Stimulated activated naive B cell treated with anti-CD40 and anti-IgM and Interleukin-4, amounts not matched to agents 10 μg/mL and 1 μg/mL and 100 μg/mL, for 72 hours (primary cell): ENCODE measurements at regions not wholly inside any gene's neighbourhood (a gene's known extent, or its start where the extent isn't known, plus 50 kb on each side); places are given as distances from the start of the nearest gene placed in this dataset.

Experiments
- ATAC-seq, 2 donors: fragments of 150-1000 bp; cut with Tn5 transposase; replicated peaks; 2 replicates each; pipeline ENCODE4 v1.10.0; 2021; ENCODE audit warnings: moderate library complexity in 1 of 2
- DNase-seq: peaks from one replicate; pipeline ENCODE4 v3.0.0; 2021
- H3K27ac Mint-ChIP-seq: one replicate; pipeline ENCODE4 v1.8.0; 2022; ENCODE audit warnings: mild to moderate bottlenecking, mixed read lengths
- H3K27me3 Mint-ChIP-seq, 2 donors: one replicate each; pipeline ENCODE4 v1.8.0; 2022; ENCODE audit warnings: mixed read lengths in 2 of 2
- H3K36me3 Mint-ChIP-seq, 2 donors: one replicate each; pipeline ENCODE4 v1.8.0; 2022; ENCODE audit warnings: mixed read lengths in 2 of 2, mild to moderate bottlenecking in 1 of 2
- H3K4me1 Mint-ChIP-seq, 2 donors: one replicate each; pipeline ENCODE4 v1.8.0; 2022; ENCODE audit warnings: mixed read lengths in 2 of 2, mild to moderate bottlenecking in 1 of 2
- H3K4me3 Mint-ChIP-seq, 2 donors: one replicate each; pipeline ENCODE4 v1.8.0; 2022; ENCODE audit warnings: mild to moderate bottlenecking in 2 of 2, mixed read lengths in 2 of 2, moderate library complexity in 1 of 2
- H3K9me3 Mint-ChIP-seq, 2 donors: one replicate each; pipeline ENCODE4 v1.8.0; 2022; ENCODE audit warnings: mixed read lengths in 2 of 2, mild to moderate bottlenecking in 1 of 2

DNA sequence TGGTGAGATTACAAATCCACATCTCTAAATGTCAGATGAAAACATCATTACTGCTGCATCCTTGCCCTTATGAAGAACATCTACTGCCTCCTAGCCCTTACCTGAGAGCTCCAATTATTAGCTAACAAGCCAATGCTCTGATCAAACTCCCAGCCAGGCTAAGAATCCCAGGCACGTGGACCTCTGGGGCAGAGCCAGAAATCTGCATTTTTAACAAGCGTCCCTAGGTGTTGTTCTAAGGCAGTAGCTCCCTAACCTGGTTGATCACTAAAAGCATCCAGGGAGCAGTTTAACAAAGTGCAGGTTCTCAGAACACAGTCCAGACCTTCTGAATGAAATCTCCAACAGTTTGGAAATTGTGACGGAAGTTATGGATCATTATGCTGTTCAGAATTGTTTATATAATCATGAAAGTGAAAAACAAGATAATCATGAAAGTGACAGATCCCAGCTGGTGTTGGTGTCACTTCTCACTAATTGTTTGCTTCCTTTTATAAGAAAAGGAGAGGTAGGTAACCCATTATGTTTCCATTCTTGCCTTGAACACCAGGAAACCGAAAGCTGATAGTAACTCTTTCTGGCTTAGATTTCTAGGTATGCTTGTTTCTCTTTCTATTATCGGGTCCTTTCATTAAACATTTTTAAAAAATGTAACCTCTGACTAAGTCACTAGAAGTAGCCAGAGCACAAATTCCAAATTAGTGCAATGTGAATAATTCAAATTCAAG is 216.5 kb upstream of the NR4A3 start:
- DNase-seq = no peak
- ATAC-seq = peak in 1 of 2 donors; percentile 28
- no peak overlapping the region for H3K4me3 Mint-ChIP-seq
- peaks cover 52 to 95% of the 10 kb centered on the region in 2 donors for H3K4me1 Mint-ChIP-seq
- H3K36me3 Mint-ChIP-seq = peaks cover 16 to 34% of the 10 kb centered on the region in 2 donors
- peaks cover 8 to 12% of the 10 kb centered on the region in 2 donors for H3K9me3 Mint-ChIP-seq
- H3K27ac Mint-ChIP-seq = peak overlapping the region; percentile 59
- H3K27me3 Mint-ChIP-seq = no peaks in the 10 kb centered on the region

DNA sequence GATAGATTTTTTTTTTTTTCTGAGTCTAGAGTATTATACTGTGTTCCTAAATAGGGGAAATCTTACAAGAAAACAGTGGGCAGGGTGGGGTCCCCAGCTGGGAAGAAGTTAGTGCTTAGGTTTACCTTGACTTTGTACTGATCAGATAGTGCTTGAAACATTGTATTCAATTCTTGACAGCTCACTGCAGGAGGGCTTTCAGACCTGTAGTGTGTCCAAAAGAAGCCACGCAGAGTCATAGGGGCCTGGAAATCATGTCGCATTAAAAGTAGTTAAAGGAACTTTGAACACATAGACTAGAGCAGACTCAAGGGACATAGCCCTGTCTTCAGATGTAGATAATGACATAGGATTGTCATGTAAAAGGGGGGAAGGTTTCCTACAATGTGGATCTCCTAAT is 215.4 kb upstream of the NR4A3 start:
- H3K27me3 Mint-ChIP-seq = peaks cover 0 to 3% of the 10 kb centered on the region in 2 donors
- H3K36me3 Mint-ChIP-seq = peaks cover 21 to 43% of the 10 kb centered on the region in 2 donors
- H3K9me3 Mint-ChIP-seq = peaks cover 9 to 12% of the 10 kb centered on the region in 2 donors
- DNase-seq (no peak), ATAC-seq (no peak)
- peaks cover 59 to 98% of the 10 kb centered on the region in 2 donors for H3K4me1 Mint-ChIP-seq
- H3K4me3 Mint-ChIP-seq = no peak overlapping the region
- H3K27ac Mint-ChIP-seq = peak overlapping the region; percentile 20

DNA sequence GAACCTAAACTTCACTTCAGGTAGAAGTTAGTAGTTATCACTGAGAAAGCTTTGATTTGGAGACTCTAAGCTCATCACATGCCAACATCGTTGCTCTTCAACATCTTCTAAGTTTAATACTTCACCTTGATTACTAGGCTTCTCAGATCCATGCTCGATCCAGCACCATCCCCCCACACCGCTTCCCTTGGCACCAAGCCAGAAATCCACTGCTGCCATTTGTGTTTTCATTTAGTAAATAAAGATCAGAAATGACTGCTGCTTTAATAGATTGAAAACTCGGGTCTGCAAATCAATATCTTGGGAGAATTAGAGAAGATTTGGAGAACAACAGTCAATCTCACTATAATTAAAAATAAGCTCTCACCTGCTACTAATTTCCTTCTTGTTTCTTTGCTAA is 214.7 kb upstream of the NR4A3 start:
- DNase-seq (no peak), ATAC-seq (no peak)
- Mint-ChIP-seq H3K27ac (peak overlapping the region; percentile 91), H3K27me3 (peaks cover 0 to 3% of the 10 kb centered on the region in 2 donors), H3K9me3 (peaks cover 9 to 12% of the 10 kb centered on the region in 2 donors), H3K36me3 (peaks cover 21 to 47% of the 10 kb centered on the region in 2 donors), H3K4me3 (no peak overlapping the region), H3K4me1 (peaks cover 59 to 96% of the 10 kb centered on the region in 2 donors)

DNA sequence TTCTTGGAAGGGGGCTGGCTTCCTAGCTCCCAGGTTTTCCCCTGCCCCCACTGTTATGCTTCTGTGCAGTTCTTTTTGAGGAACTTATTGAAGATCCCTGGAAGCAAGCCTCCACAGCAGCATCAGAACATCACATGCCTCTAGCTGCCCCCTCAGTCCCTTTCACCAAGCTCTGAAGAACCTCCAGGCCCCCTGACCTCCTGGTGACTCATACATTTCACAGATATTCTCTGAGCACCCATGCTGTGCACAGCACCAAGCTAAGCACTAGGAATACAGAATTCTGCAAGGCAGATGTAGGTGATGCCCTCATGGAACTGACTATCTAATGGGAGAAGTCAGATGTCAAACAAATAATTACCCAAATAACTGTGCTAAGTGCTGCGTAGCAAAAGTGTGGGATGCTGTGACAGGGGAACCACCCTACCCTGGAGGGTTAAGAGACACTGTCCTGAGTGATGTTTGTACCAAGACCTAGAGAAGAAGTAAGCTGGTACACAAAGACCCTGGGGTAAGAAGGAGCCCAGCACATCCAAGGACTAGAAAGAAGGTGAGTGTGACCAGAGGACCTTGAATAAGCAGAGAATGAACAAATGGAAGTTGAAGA is 213.7 kb upstream of the NR4A3 start:
- Mint-ChIP-seq H3K36me3 (peaks cover 19 to 46% of the 10 kb centered on the region in 2 donors), H3K27ac (peak overlapping the region; percentile 91), H3K4me3 (peak overlapping the region; percentile 34 to 71), H3K4me1 (peaks cover 55 to 95% of the 10 kb centered on the region in 2 donors), H3K27me3 (peaks cover 0 to 3% of the 10 kb centered on the region in 2 donors), H3K9me3 (peaks cover 3 to 8% of the 10 kb centered on the region in 2 donors)
- ATAC-seq (peak; percentile 71 to 75), DNase-seq (no peak)

DNA sequence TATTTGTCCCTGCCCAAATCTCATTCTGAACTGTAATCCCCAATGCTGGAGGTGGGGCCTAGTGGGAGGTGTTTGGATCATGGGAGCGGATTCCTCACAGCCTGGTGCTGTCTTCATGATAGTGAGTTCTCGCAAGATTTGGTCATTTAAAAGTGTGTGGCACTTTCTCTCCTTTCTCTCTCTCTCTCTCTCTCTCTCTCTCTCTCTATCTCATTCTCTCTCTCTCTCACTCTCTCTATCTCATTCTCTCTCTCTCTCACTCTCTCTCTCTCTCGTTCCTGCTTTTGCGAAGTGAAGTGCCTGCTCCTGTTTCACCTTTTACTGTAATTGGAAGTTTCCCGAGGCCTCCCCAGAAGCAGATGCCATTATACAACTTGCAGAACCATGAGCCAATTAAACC is 207.3 kb upstream of the NR4A3 start:
- Mint-ChIP-seq H3K9me3 (peaks cover 3% of the 10 kb centered on the region in 2 donors), H3K4me1 (peaks cover 20 to 55% of the 10 kb centered on the region in 2 donors), H3K36me3 (peaks cover 28 to 45% of the 10 kb centered on the region in 2 donors), H3K27me3 (peaks cover 0 to 3% of the 10 kb centered on the region in 2 donors), H3K27ac (no peak overlapping the region), H3K4me3 (no peak overlapping the region)
- no peak for ATAC-seq
- no peak for DNase-seq

DNA sequence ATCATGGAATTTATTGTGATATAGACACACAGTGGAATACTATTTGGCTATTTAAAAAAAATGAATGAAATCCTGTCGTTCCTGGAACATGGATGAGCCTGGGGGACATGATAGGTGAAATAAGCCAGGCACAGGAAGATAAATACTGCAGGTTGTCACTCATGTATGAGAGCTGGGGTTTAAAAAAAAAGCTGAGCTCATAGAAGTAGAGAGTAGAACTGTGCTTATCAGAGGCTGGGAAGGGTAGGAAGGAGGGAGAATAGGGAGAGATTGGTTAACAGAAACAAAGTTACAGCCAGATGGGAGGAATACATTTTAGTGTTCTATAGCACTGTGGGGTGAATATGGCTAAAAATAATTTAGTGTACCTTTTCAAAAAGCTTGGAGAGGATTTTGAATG is 200.6 kb upstream of the NR4A3 start:
- Mint-ChIP-seq H3K9me3 (peaks cover 5 to 13% of the 10 kb centered on the region in 2 donors), H3K27ac (peak overlapping the region; percentile 79)
- no peak for ATAC-seq

DNA sequence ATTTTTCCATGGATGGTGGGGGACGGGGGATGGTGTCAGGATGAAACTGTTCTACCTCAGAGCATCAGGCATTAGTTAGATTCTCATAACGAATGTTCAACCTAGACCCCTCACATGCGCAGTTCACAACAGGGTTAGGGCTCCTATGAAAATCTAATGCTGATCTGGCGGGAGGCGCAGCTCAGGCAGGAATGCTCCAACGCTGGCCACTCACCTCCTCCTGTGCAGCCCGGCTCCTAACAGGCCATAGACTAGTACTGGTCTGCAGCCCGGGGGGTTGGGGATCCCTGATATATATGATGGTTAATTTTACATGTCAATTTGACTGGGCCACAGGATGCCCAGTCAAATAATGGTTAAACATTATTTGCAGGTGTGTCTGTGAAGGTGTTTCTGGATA is 199.0 kb upstream of the NR4A3 start:
- Mint-ChIP-seq H3K9me3 (peaks cover 5 to 13% of the 10 kb centered on the region in 2 donors), H3K36me3 (peaks cover 32 to 33% of the 10 kb centered on the region in 2 donors), H3K4me1 (peaks cover 47 to 80% of the 10 kb centered on the region in 2 donors), H3K27ac (peak overlapping the region; percentile 94), H3K4me3 (no peak overlapping the region), H3K27me3 (no peaks in the 10 kb centered on the region)
- ATAC-seq (no peak), DNase-seq (no peak)

More for the DNA sequence above, 200.6 kb upstream of the NR4A3 start:
- H3K4me3 Mint-ChIP-seq = no peak overlapping the region
- H3K27me3 Mint-ChIP-seq = no peaks in the 10 kb centered on the region
- no peak for DNase-seq
- peaks cover 39 to 65% of the 10 kb centered on the region in 2 donors for H3K4me1 Mint-ChIP-seq
- H3K36me3 Mint-ChIP-seq = peaks cover 33 to 37% of the 10 kb centered on the region in 2 donors

DNA sequence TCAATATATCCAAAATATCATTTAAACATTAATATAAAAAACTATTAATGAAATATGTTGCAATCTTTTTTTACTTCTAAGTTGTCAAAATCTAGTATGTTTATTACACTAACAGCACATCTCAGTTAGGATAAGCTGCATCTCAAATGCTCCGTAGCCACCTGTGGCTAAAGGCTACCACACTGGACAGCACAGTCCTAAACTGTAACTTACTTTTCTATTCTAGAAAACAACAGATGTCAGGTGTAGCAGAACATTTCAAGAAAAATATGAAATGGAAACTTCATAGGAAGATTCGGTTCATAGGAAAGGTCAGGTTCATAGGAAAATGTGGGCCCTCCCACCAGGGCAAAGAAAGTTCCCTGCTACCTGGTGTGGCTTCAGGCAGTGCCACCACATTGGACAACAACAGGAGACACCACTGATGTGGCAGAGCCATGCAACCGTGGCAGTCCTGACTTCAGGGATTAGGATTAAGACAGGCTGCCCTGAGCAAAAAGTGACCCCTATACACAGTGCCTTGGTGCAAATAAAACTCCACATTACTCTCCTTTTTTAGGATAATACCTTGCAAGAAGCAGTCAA is 197.8 kb upstream of the NR4A3 start:
- H3K4me1 Mint-ChIP-seq = peaks cover 56 to 92% of the 10 kb centered on the region in 2 donors
- peak; percentile 79 for DNase-seq
- H3K27ac Mint-ChIP-seq = peak overlapping the region; percentile 96
- H3K36me3 Mint-ChIP-seq = peaks cover 32 to 33% of the 10 kb centered on the region in 2 donors
- peak; percentile 81 to 84 for ATAC-seq
- peaks cover 5 to 15% of the 10 kb centered on the region in 2 donors for H3K9me3 Mint-ChIP-seq
- H3K4me3 Mint-ChIP-seq = peak overlapping the region; percentile 60 to 68
- no peaks in the 10 kb centered on the region for H3K27me3 Mint-ChIP-seq

DNA sequence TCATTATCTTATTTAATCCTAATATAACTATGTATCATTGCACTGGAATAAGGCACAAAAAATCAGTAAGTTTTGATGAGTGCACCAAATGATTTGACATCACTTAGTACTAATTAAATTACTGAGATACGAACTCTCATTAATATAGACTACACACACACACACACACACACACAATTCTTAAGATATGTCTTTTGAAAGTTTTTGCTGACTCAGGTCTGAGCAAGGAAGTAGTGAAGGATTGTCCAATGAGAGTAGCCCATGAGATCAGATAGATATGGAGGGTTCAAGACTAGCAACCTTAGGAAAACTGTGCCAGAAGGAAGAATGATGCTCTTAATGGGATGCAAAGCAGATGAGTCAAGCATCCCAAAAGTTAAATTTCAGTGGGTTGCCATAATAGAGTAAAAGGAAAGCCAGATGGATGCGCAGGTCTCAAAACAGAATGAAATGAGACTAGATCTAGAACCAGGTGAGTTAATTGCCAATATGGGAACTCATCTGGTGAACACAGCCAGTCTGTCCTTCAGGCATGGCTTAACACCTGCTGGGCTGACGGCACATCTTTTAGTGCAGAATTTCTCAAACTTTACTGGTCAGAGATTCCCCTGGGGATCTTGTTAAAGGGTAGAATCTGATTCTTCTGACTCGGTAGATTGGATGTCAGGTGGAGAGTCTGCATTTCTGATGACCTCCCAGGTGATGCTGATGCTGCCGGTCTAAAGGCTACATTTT is 197.0 kb upstream of the NR4A3 start:
- peaks cover 5 to 15% of the 10 kb centered on the region in 2 donors for H3K9me3 Mint-ChIP-seq
- peak overlapping the region; percentile 23 to 68 for H3K4me3 Mint-ChIP-seq
- peak overlapping the region; percentile 96 for H3K27ac Mint-ChIP-seq
- H3K36me3 Mint-ChIP-seq = peaks cover 26 to 30% of the 10 kb centered on the region in 2 donors
- peaks cover 61 to 94% of the 10 kb centered on the region in 2 donors for H3K4me1 Mint-ChIP-seq
- no peak for DNase-seq
- peak; percentile 48 to 50 for ATAC-seq
- H3K27me3 Mint-ChIP-seq = no peaks in the 10 kb centered on the region

DNA sequence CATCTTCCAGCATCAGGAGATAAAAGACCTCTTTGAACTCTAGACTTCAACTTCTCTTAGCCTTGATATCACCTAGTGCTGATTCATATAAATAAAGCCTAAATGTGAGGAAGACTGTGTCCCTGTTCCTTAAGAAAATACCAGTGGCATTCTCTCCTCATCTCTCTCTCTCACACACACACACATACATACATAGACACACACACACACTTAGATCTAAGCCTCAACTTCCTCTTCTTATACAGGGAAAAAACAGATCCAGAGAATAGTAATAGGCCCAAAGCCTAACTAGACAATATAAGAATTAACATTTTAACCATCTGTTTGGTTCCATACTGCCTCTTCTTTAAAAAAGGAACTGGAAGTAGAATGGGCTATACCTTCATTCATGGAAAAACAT is 195.3 kb upstream of the NR4A3 start:
- ATAC-seq (no peak), DNase-seq (no peak)
- Mint-ChIP-seq H3K4me3 (peak overlapping the region; percentile 0 to 1), H3K36me3 (peaks cover 16% of the 10 kb centered on the region in 2 donors), H3K9me3 (peaks cover 5 to 10% of the 10 kb centered on the region in 2 donors), H3K27me3 (no peaks in the 10 kb centered on the region), H3K4me1 (peaks cover 53 to 92% of the 10 kb centered on the region in 2 donors), H3K27ac (peak overlapping the region; percentile 27)

DNA sequence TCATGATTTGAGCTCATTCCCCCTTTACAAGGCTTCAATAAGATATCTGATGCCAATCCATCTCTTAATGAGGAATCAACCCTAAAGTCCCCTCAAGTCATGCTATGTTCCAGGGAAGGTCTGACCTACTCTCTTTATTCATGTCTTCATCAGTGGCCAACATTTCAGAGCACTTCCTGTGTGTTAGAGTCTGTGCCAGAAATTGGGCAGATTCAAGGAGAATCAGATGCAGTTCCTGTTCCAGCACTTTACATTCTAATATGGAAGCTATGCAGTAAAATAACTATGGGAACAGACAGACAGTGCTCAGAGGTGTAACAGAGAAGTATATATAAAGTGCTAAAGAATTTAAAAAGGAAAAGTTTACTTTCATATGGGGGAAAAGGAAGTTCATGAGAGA is 193.4 kb upstream of the NR4A3 start:
- H3K9me3 Mint-ChIP-seq = peaks cover 0 to 9% of the 10 kb centered on the region in 2 donors
- ATAC-seq (no peak), DNase-seq (no peak)
- H3K4me3 Mint-ChIP-seq = no peak overlapping the region
- peaks cover 12 to 15% of the 10 kb centered on the region in 2 donors for H3K36me3 Mint-ChIP-seq
- peaks cover 48 to 86% of the 10 kb centered on the region in 2 donors for H3K4me1 Mint-ChIP-seq
- peak overlapping the region; percentile 72 for H3K27ac Mint-ChIP-seq
- no peaks in the 10 kb centered on the region for H3K27me3 Mint-ChIP-seq

DNA sequence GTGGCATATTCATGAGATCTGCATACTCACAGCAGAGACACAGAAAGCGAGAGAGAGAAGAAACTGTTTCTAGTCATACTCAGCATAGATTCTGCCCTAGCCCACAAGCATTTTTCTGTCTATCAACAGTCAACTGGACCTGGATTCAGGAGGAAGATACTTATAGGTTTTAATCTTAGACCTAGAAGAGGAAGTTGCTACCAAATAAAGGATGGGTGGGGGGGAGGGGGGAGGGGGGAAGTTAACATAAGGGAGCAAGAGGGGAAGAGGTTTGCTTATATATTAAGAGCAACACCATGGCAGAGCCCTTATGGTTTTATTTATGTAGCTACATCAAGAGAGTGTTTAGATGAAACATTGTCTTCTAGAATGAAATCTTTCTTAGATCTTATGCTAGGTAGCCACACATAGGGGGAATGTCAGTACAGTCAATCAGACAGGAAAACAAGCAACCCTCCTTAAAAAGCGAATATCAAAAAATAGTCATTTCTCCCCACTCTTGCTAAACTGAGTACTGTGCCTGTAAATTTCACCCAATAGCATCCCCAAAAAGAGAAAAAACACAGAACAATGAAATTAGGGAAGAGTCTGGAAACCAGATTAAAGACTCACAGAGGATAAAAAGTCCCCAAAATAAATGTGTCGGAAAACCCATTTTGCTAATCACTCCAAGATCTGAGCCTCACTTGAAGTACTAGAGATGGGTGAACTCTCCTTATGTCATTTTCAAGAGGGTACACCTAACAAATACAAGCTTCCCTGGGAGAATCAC is 192.7 kb upstream of the NR4A3 start:
- peaks cover 0 to 9% of the 10 kb centered on the region in 2 donors for H3K9me3 Mint-ChIP-seq

DNA sequence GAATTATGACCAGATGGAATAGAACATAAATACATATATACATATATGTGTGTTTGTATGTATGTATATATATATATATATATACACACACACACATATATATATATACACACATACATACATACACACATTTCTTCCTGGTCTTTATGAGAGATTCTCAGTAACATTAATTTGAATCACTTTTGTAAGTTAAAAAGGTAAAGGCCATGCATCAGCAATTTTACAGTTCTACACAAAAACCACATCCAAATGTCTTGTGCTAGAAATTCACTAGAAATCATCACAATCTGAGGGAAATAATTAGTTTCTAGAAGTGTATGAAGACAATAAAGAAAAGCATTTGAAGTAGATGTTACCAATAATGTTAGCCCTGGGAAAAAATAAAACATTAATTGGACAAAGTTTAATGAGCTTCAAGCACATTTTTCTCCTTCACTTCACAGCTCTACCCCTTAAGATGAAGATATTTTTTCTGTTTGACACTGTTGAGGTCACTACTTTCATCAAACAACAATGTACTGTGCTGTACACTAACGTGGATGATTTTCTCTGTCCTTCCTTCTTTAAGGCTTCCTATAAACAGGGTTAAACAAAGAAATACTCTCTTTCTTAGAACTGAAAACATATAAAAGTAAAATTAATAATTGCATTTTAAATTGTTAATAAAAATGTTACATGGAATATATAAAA is 189.2 kb upstream of the NR4A3 start:
- ATAC-seq = peak; percentile 56 to 69
- Mint-ChIP-seq H3K4me1 (peaks cover 35 to 72% of the 10 kb centered on the region in 2 donors), H3K27ac (peak overlapping the region; percentile 93), H3K4me3 (peak overlapping the region; percentile 64 to 66), H3K27me3 (no peaks in the 10 kb centered on the region), H3K9me3 (peaks cover 0 to 9% of the 10 kb centered on the region in 2 donors), H3K36me3 (peaks cover 18% of the 10 kb centered on the region in 2 donors)
- no peak for DNase-seq

More for the DNA sequence above, 192.7 kb upstream of the NR4A3 start:
- H3K36me3 Mint-ChIP-seq = peaks cover 15 to 17% of the 10 kb centered on the region in 2 donors
- no peaks in the 10 kb centered on the region for H3K27me3 Mint-ChIP-seq
- H3K4me3 Mint-ChIP-seq = no peak overlapping the region
- H3K27ac Mint-ChIP-seq = peak overlapping the region; percentile 72
- DNase-seq = no peak
- peak; percentile 6 to 7 for ATAC-seq
- peaks cover 49 to 89% of the 10 kb centered on the region in 2 donors for H3K4me1 Mint-ChIP-seq
